DND-41 (cell line): ENCODE measurements at regions not wholly inside any gene's neighbourhood (a gene's known extent, or its start where the extent isn't known, plus 50 kb on each side); places are given as distances from the start of the nearest gene placed in this dataset.

ENCODE experiments used
- ATAC-seq: fragments of 200-7000 bp; cut with Tn5 transposase; 3 replicates; pipeline ENCODE4 v1.9.1; 2021; ENCODE audit warnings: low read depth; ENCODE audit not compliant: insufficient read depth
- DNase-seq: peaks from one replicate; pipeline ENCODE4 v3.0.0-alpha.2; 2020
- H2AFZ ChIP-seq: 2 replicates; pipeline ENCODE4 v1.6.0; 2012; ENCODE audit warnings: low read depth, low read length
- H3K27ac ChIP-seq: 2 replicates; pipeline ENCODE4 v1.5.1; 2012; ENCODE audit warnings: low read length, inconsistent platforms
- H3K27me3 ChIP-seq: fragments of 200-600 bp; sonication (generic); 2 replicates; pipeline ENCODE4 v1.6.0; 2012; ENCODE audit warnings: low read length, mild to moderate bottlenecking, inconsistent platforms; ENCODE audit not compliant: insufficient read depth, poor library complexity
- H3K36me3 ChIP-seq: 2 replicates; pipeline ENCODE4 v1.5.1; 2012; ENCODE audit warnings: low read length, inconsistent platforms; ENCODE audit not compliant: insufficient read depth
- H3K4me1 ChIP-seq: 2 replicates; pipeline ENCODE4 v1.5.1; 2012; ENCODE audit warnings: mild to moderate bottlenecking, low read length; ENCODE audit not compliant: insufficient read depth
- H3K4me2 ChIP-seq: 2 replicates; pipeline ENCODE4 v1.6.0; 2012; ENCODE audit warnings: mild to moderate bottlenecking, moderate library complexity, low read length, inconsistent platforms; ENCODE audit not compliant: insufficient read depth
- H3K4me3 ChIP-seq, 2 experiments: fragments of 200-600 bp in 1 of 2; shearing (Covaris generic) in 1 of 2; 2 replicates each; pipeline ENCODE4 v1.5.1; 2012 to 2016; ENCODE audit warnings: inconsistent platforms in 2 of 2, low read length in 2 of 2, mild to moderate bottlenecking in 2 of 2, low read depth in 1 of 2, moderate library complexity in 1 of 2
- H3K79me2 ChIP-seq: 2 replicates; pipeline ENCODE4 v1.6.0; 2012; ENCODE audit warnings: low read length, inconsistent platforms; ENCODE audit not compliant: insufficient read depth
- H3K9ac ChIP-seq: 2 replicates; pipeline ENCODE4 v1.6.0; 2012; ENCODE audit warnings: low read depth, mild to moderate bottlenecking, inconsistent platforms, low read length, moderate library complexity
- H3K9me3 ChIP-seq: 2 replicates; pipeline ENCODE4 v1.5.1; 2012; ENCODE audit warnings: low read length, moderate library complexity, mild to moderate bottlenecking, inconsistent platforms; ENCODE audit not compliant: insufficient read depth, severe bottlenecking
- H4K20me1 ChIP-seq: 2 replicates; pipeline ENCODE4 v1.6.0; 2012; ENCODE audit warnings: low read length; ENCODE audit not compliant: insufficient read depth
- EZH2 ChIP-seq: IDR thresholded peaks from 3 replicates; pipeline ENCODE4 v1.6.1; 2012; ENCODE audit warnings: borderline replicate concordance, low read depth, mild to moderate bottlenecking, moderate library complexity, low read length, inconsistent platforms; ENCODE audit not compliant: severe bottlenecking
- TF ChIP-seq, protein P1 (sequence below): IDR thresholded peaks from 2 replicates; pipeline ENCODE4 v1.5.1; 2012; ENCODE audit warnings: borderline replicate concordance, low read length, moderate library complexity, mild to moderate bottlenecking; ENCODE audit not compliant: poor library complexity, severe bottlenecking; ENCODE audit errors: extremely low read depth

DNA sequence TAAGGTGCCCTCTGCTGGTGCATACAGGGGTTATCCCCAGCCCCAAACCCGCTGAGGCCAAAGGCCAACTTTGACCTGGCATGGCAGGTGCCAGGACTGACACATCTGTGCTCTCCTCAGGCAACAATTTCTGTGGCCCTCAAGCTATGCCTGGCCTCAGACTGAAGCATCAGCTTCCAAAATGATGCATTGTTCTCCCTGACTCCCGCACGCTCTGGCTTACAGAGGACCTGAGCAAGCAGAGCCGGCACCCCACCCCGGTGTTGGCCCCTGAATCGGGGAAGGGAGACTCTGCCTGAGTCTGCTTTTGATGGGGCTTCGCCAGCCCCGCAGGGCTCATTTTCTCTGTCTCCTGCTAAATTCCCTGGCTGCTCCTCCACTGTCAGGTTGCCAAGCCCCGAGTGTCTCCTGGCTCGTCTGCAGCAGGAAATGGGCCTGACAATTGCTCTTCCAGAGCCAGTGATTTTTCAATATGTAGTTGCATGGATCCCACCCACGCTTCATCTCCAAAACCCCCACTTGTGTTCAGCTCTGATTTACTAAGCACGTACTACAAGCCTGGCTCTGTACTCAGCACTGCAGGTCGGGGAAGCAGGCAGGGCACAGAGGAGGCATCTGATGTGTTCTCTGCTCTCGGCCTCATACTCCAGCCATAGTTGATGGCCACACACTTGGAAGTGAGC lies 126.1 kb downstream of the SLC38A6 start:
- Histone ChIP-seq H4K20me1 (no peaks in the 10 kb centered on the region), H2AFZ (no peak overlapping the region), H3K36me3 (no peaks in the 10 kb centered on the region), H3K9ac (no peak overlapping the region), H3K4me2 (no peak overlapping the region), H3K27me3 (no peaks in the 10 kb centered on the region), H3K79me2 (no peaks in the 10 kb centered on the region), H3K27ac (no peak overlapping the region), H3K9me3 (no peaks in the 10 kb centered on the region), H3K4me1 (no peaks in the 10 kb centered on the region), H3K4me3 (no peak overlapping the region)
- no peak for TF ChIP-seq EZH2
- TF ChIP-seq, protein P1, sequence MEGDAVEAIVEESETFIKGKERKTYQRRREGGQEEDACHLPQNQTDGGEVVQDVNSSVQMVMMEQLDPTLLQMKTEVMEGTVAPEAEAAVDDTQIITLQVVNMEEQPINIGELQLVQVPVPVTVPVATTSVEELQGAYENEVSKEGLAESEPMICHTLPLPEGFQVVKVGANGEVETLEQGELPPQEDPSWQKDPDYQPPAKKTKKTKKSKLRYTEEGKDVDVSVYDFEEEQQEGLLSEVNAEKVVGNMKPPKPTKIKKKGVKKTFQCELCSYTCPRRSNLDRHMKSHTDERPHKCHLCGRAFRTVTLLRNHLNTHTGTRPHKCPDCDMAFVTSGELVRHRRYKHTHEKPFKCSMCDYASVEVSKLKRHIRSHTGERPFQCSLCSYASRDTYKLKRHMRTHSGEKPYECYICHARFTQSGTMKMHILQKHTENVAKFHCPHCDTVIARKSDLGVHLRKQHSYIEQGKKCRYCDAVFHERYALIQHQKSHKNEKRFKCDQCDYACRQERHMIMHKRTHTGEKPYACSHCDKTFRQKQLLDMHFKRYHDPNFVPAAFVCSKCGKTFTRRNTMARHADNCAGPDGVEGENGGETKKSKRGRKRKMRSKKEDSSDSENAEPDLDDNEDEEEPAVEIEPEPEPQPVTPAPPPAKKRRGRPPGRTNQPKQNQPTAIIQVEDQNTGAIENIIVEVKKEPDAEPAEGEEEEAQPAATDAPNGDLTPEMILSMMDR, result peak; percentile 44
- DNase-seq (no peak), ATAC-seq (no peak)

DNA sequence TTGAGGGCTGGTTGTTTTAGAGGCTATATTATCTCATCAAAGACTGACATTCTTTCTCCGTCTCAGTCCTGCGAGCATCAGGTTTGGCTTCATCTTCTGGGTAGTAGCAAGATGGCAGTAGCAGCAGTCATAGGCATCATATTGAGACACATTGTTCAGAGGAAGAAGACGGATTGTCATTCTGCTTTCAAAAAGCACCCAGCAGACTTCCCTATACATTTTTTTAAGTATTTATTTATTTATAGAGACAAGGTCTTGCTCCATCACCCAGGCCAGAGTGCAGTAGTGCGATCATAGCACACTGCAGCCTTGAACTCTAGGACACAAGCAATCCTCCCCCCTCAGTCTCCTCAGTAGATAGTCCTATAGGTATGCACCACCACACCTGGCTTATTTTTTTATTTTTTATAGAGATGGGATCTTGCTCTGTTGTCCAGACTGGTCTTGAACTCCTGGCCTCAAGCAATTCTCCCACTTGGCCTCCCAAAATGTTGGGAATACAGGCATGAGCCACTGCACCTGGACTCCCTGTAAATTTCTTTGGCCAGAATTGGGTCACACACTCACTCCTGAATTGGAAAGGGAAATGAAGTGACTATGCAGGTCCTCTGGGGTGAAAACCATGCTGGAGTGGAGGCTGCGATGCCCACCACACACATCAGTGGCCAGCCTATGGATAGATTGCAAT lies 125.4 kb downstream of the SLC38A6 start:
- no peak for ATAC-seq
- H2AFZ ChIP-seq, result no peak overlapping the region
- no peak overlapping the region for H3K4me3 ChIP-seq
- H3K27me3 ChIP-seq, result no peaks in the 10 kb centered on the region
- no peak overlapping the region for H3K4me2 ChIP-seq
- H3K4me1 ChIP-seq, result no peaks in the 10 kb centered on the region
- H3K36me3 ChIP-seq, result no peaks in the 10 kb centered on the region
- no peak overlapping the region for H3K27ac ChIP-seq
- TF ChIP-seq, protein P1, result no peak
- no peak for TF ChIP-seq EZH2
- H3K79me2 ChIP-seq, result no peaks in the 10 kb centered on the region
- H3K9me3 ChIP-seq, result no peaks in the 10 kb centered on the region
- no peak overlapping the region for H3K9ac ChIP-seq
- DNase-seq, result no peak
- H4K20me1 ChIP-seq, result no peaks in the 10 kb centered on the region

DNA sequence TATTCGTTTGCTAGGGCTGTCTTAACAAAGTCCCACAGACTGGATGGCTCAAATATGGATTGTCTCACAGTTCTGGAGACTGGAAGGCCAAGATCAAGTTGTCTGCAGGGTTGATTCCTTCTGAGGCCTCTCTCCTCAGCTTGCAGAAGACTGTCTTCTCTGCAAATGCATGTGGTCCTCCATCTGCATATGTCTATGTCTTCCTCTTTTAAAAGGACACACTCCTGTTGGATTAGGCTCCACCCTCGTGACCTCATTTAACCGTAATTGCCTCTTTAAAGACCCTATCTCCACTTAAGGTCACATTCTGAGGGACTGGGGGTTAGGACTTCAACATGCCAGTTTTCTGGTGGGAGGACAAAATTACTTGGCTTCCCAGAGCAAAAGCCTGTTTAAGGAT lies 123.3 kb downstream of the SLC38A6 start:
- no peaks in the 10 kb centered on the region for H3K27me3 ChIP-seq
- ATAC-seq, result no peak
- no peak overlapping the region for H3K27ac ChIP-seq
- no peak overlapping the region for H2AFZ ChIP-seq
- H3K36me3 ChIP-seq, result no peaks in the 10 kb centered on the region
- no peaks in the 10 kb centered on the region for H3K9me3 ChIP-seq
- no peaks in the 10 kb centered on the region for H4K20me1 ChIP-seq
- H3K9ac ChIP-seq, result no peak overlapping the region
- H3K79me2 ChIP-seq, result no peaks in the 10 kb centered on the region
- no peaks in the 10 kb centered on the region for H3K4me1 ChIP-seq
- H3K4me2 ChIP-seq, result no peak overlapping the region
- no peak for DNase-seq
- H3K4me3 ChIP-seq, result no peak overlapping the region
- TF ChIP-seq, protein P1, result no peak
